ENCODE measurements at regions not wholly inside any gene's neighbourhood (a gene's known extent, or its start where the extent isn't known, plus 50 kb on each side); places are given as distances from the start of the nearest gene placed in this dataset.
A peak's percentile ranks its signal among the peaks of the same experiment; 100 is the strongest.

DNA sequence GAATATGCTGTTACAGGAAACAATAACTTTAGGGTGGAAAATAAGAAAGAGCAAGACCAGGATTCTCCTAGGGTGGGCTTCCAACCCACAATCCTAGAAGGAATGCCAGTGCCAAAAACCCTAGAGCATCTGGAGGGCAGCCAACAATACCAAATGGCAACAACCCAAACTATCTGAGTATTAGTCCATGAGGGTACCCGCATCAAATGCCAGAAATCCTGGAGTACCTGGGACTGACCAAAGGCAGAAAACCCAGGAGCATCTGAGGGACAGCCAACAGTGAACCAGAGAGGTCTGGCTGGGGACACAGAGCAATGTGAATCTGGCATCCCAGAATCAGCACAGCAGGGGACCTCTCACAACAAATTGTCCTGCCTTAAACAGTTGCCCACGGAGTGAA lies 126.3 kb downstream of the SCG2 start:
- no peak overlapping the region for H3K9ac ChIP-seq (ENCODE audit: low read length)
- no peaks in the 10 kb centered on the region for H3K36me3 ChIP-seq (ENCODE audit: control insufficient read depth in 1 of 2, insufficient read depth in 2 of 2, low read depth in 1 of 2, low read length in 2 of 2)
- H2BK120ac ChIP-seq (ENCODE audit: low read depth, low read length): no peak overlapping the region
- WGBS: 83% methylated on average over 1 of the region's 2 CpGs
- H3K27ac ChIP-seq (ENCODE audit: low read length, poor library complexity, severe bottlenecking): no peak overlapping the region
- H2BK12ac ChIP-seq (ENCODE audit: low read length in 2 of 2): peak overlapping the region in 1 of 2 experiments; percentile 91
- peak overlapping the region; percentile 12 for H4K91ac ChIP-seq (ENCODE audit: low read length)
- no peak overlapping the region for H3K4ac ChIP-seq (ENCODE audit: low read depth in 1 of 2, low read length in 2 of 2)
- no peak overlapping the region for H3K23ac ChIP-seq (ENCODE audit: low read length in 2 of 2)
- no peaks in the 10 kb centered on the region for H3K9me3 ChIP-seq (ENCODE audit: control insufficient read depth, low read length)
- H2AK5ac ChIP-seq (ENCODE audit: low read length, severe bottlenecking): peak overlapping the region; percentile 7
- H3K4me3 ChIP-seq (ENCODE audit: insufficient read depth in 1 of 2, low read depth in 1 of 2, low read length in 2 of 2): no peak overlapping the region
- peak overlapping the region in 1 of 2 experiments; percentile 28 for H3K18ac ChIP-seq (ENCODE audit: low read depth in 1 of 2, low read length in 2 of 2)
- H3K79me1 ChIP-seq (replicated peaks; ENCODE audit: low read length, poor library complexity, severe bottlenecking): no peaks in the 10 kb centered on the region
- H2BK5ac ChIP-seq (ENCODE audit: low read depth, low read length, poor library complexity, severe bottlenecking): no peak overlapping the region
- H3K14ac ChIP-seq (ENCODE audit: low read length in 2 of 2): no peak overlapping the region
- no peak overlapping the region for H4K8ac ChIP-seq (ENCODE audit: low read length)
- H3K4me1 ChIP-seq (ENCODE audit: control insufficient read depth, insufficient read depth, low read depth, low read length): peaks cover 6% of the 10 kb centered on the region
- H2AFZ ChIP-seq (ENCODE audit: low read depth, low read length): no peak overlapping the region
- no peak for DNase-seq
- no peaks in the 10 kb centered on the region for H3K27me3 ChIP-seq (ENCODE audit: control insufficient read depth in 1 of 2, insufficient read depth in 1 of 2, low read length in 2 of 2)
- H2BK15ac ChIP-seq (ENCODE audit: low read depth, poor library complexity, severe bottlenecking): peak overlapping the region; percentile 92
- no peak overlapping the region for H3K4me2 ChIP-seq (ENCODE audit: low read length, poor library complexity, severe bottlenecking)

DNA sequence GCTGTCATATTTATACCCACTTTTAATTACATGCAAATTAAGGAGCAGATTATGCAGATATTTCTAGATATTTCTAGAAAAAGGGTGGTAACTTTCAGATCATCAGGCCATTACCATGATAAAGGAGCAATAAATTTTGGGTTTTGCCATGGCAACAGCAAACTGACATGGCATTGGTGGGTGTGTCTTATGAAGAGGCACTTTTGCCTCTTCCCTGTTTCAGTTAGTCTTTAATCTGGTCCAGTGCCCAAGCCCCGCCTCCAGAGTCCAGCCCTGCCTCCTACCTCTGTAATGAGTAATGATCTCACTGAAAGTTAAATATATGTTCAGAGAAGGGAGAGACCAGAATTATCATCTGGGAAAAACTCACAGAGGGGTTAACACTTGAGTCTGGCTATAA lies 124.8 kb downstream of the SCG2 start:
- H3K9ac ChIP-seq (ENCODE audit: low read length): no peak overlapping the region
- H2BK120ac ChIP-seq (ENCODE audit: low read depth, low read length): no peak overlapping the region
- H3K4me3 ChIP-seq (ENCODE audit: insufficient read depth in 1 of 2, low read depth in 1 of 2, low read length in 2 of 2): no peak overlapping the region
- no peak overlapping the region for H3K23ac ChIP-seq (ENCODE audit: low read length in 2 of 2)
- H3K9me3 ChIP-seq (ENCODE audit: control insufficient read depth, low read length): no peaks in the 10 kb centered on the region
- no peak overlapping the region for H3K4me2 ChIP-seq (ENCODE audit: low read length, poor library complexity, severe bottlenecking)
- H2BK5ac ChIP-seq (ENCODE audit: low read depth, low read length, poor library complexity, severe bottlenecking): no peak overlapping the region
- DNase-seq: no peak
- no peak overlapping the region for H4K8ac ChIP-seq (ENCODE audit: low read length)
- no peak overlapping the region for H3K18ac ChIP-seq (ENCODE audit: low read depth in 1 of 2, low read length in 2 of 2)
- no peaks in the 10 kb centered on the region for H3K79me1 ChIP-seq (replicated peaks; ENCODE audit: low read length, poor library complexity, severe bottlenecking)
- H3K36me3 ChIP-seq (ENCODE audit: control insufficient read depth in 1 of 2, insufficient read depth in 2 of 2, low read depth in 1 of 2, low read length in 2 of 2): no peaks in the 10 kb centered on the region
- no peak overlapping the region for H2AK5ac ChIP-seq (ENCODE audit: low read length, severe bottlenecking)
- no peak overlapping the region for H2AFZ ChIP-seq (ENCODE audit: low read depth, low read length)
- H3K27ac ChIP-seq (ENCODE audit: low read length, poor library complexity, severe bottlenecking): no peak overlapping the region
- H3K4ac ChIP-seq (ENCODE audit: low read depth in 1 of 2, low read length in 2 of 2): no peak overlapping the region
- no CpG with 5 or more reads among the region's 1 CpG for WGBS
- no peak overlapping the region for H2BK15ac ChIP-seq (ENCODE audit: low read depth, poor library complexity, severe bottlenecking)
- H3K4me1 ChIP-seq (ENCODE audit: control insufficient read depth, insufficient read depth, low read depth, low read length): peaks cover 6% of the 10 kb centered on the region
- H3K14ac ChIP-seq (ENCODE audit: low read length in 2 of 2): no peak overlapping the region
- H3K27me3 ChIP-seq (ENCODE audit: control insufficient read depth in 1 of 2, insufficient read depth in 1 of 2, low read length in 2 of 2): no peaks in the 10 kb centered on the region
- H2BK12ac ChIP-seq (ENCODE audit: low read length in 2 of 2): peak overlapping the region; percentile 33 to 87
- H4K91ac ChIP-seq (ENCODE audit: low read length): no peak overlapping the region

DNA sequence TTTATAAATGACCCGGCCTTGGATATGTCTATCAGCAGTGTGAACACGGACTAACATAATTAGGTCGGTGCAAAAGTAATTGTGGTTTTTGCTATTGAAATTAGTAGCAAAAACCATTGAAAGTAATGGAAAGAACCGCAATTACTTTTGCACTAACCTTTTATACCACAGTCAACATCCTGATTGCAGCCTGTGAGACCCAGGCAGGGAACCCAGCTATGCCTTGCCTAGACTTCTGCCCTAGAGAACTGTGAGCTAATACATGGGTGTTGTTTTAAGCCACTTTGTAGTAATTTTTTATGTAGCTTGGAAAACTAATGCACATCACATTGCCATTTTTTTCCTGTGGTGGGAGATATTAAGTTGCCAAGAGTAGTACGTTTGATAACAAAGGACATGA lies 120.7 kb downstream of the SCG2 start:
- Histone ChIP-seq H3K27ac (ENCODE audit: low read length, poor library complexity, severe bottlenecking) (no peak overlapping the region), H2AK5ac (ENCODE audit: low read length, severe bottlenecking) (no peak overlapping the region), H3K9me3 (ENCODE audit: control insufficient read depth, low read length) (no peaks in the 10 kb centered on the region), H2BK15ac (ENCODE audit: low read depth, poor library complexity, severe bottlenecking) (no peak overlapping the region), H3K9ac (ENCODE audit: low read length) (no peak overlapping the region), H3K4me2 (ENCODE audit: low read length, poor library complexity, severe bottlenecking) (no peak overlapping the region), H2AFZ (ENCODE audit: low read depth, low read length) (no peak overlapping the region), H2BK5ac (ENCODE audit: low read depth, low read length, poor library complexity, severe bottlenecking) (no peak overlapping the region), H3K4ac (ENCODE audit: low read depth in 1 of 2, low read length in 2 of 2) (no peak overlapping the region), H2BK12ac (ENCODE audit: low read length in 2 of 2) (no peak overlapping the region), H4K8ac (ENCODE audit: low read length) (no peak overlapping the region), H3K14ac (ENCODE audit: low read length in 2 of 2) (no peak overlapping the region), H3K4me1 (ENCODE audit: control insufficient read depth, insufficient read depth, low read depth, low read length) (peaks cover 1% of the 10 kb centered on the region), H3K18ac (ENCODE audit: low read depth in 1 of 2, low read length in 2 of 2) (no peak overlapping the region), H2BK120ac (ENCODE audit: low read depth, low read length) (no peak overlapping the region), H3K4me3 (ENCODE audit: insufficient read depth in 1 of 2, low read depth in 1 of 2, low read length in 2 of 2) (no peak overlapping the region), H3K23ac (ENCODE audit: low read length in 2 of 2) (no peak overlapping the region), H3K79me1 (replicated peaks; ENCODE audit: low read length, poor library complexity, severe bottlenecking) (no peaks in the 10 kb centered on the region), H3K36me3 (ENCODE audit: control insufficient read depth in 1 of 2, insufficient read depth in 2 of 2, low read depth in 1 of 2, low read length in 2 of 2) (no peaks in the 10 kb centered on the region), H3K27me3 (ENCODE audit: control insufficient read depth in 1 of 2, insufficient read depth in 1 of 2, low read length in 2 of 2) (no peaks in the 10 kb centered on the region), H4K91ac (ENCODE audit: low read length) (no peak overlapping the region)
- no peak for DNase-seq
- WGBS: 74% methylated on average over 2 of the region's 5 CpGs

DNA sequence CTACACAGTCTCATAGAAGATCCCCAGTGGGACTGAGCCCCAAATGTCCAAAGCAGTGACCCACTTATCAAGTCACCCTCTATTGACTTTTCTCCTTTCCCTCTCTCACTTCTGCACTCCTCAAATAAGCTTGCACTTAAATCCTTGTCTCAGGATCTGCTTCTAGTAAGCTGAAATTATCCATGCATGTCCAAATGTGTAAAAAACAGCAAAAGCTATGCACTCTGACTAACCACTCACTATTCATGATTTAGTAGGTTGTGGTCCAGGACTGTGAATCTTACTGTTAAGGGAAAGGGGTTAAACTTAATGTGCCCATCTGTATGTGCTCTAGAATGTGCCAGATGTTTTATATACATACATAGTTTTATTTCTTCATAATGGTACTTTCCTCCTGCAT lies 115.4 kb downstream of the SCG2 start:
- Histone ChIP-seq H2BK12ac (ENCODE audit: low read length in 2 of 2) (no peak overlapping the region), H2AK5ac (ENCODE audit: low read length, severe bottlenecking) (no peak overlapping the region), H2AFZ (ENCODE audit: low read depth, low read length) (no peak overlapping the region), H3K79me1 (replicated peaks; ENCODE audit: low read length, poor library complexity, severe bottlenecking) (no peaks in the 10 kb centered on the region), H4K8ac (ENCODE audit: low read length) (peak overlapping the region; percentile 17), H3K27me3 (ENCODE audit: control insufficient read depth in 1 of 2, insufficient read depth in 1 of 2, low read length in 2 of 2) (no peaks in the 10 kb centered on the region), H3K4me3 (ENCODE audit: insufficient read depth in 1 of 2, low read depth in 1 of 2, low read length in 2 of 2) (no peak overlapping the region), H2BK5ac (ENCODE audit: low read depth, low read length, poor library complexity, severe bottlenecking) (no peak overlapping the region), H3K36me3 (ENCODE audit: control insufficient read depth in 1 of 2, insufficient read depth in 2 of 2, low read depth in 1 of 2, low read length in 2 of 2) (no peaks in the 10 kb centered on the region), H3K23ac (ENCODE audit: low read length in 2 of 2) (no peak overlapping the region), H4K91ac (ENCODE audit: low read length) (no peak overlapping the region), H3K9me3 (ENCODE audit: control insufficient read depth, low read length) (no peaks in the 10 kb centered on the region), H3K9ac (ENCODE audit: low read length) (no peak overlapping the region), H2BK120ac (ENCODE audit: low read depth, low read length) (no peak overlapping the region), H3K18ac (ENCODE audit: low read depth in 1 of 2, low read length in 2 of 2) (no peak overlapping the region), H3K4me1 (ENCODE audit: control insufficient read depth, insufficient read depth, low read depth, low read length) (no peaks in the 10 kb centered on the region), H3K27ac (ENCODE audit: low read length, poor library complexity, severe bottlenecking) (no peak overlapping the region), H3K14ac (ENCODE audit: low read length in 2 of 2) (no peak overlapping the region), H3K4me2 (ENCODE audit: low read length, poor library complexity, severe bottlenecking) (no peak overlapping the region), H3K4ac (ENCODE audit: low read depth in 1 of 2, low read length in 2 of 2) (peak overlapping the region in 1 of 2 experiments; percentile 32), H2BK15ac (ENCODE audit: low read depth, poor library complexity, severe bottlenecking) (no peak overlapping the region)
- peak; percentile 42 for DNase-seq

Data from mesenchymal stem cell (in vitro differentiated cells and primary cell).